IMR-90 (cell line): ENCODE measurements at regions not wholly inside any gene's neighbourhood (a gene's known extent, or its start where the extent isn't known, plus 50 kb on each side); places are given as distances from the start of the nearest gene placed in this dataset.

Experiments used
- ATAC-seq: fragments of 200-7000 bp; cut with Tn5 transposase; 2 replicates; pipeline ENCODE4 v1.9.1; 2020; ENCODE audit warnings: low read depth, mild to moderate bottlenecking, moderate library complexity
- BruUV-seq: library from RNA; stranded (reverse); fragments of 400-500 nt; replicated peaks from 2 replicates; lab custom pipeline; 2021; lab: Mats Ljungman, UMichigan
- CTCF ChIA-PET: fragments of 300-600 bp; formaldehyde crosslinking; extraction: SDS; loops from one replicate; lab custom pipeline; 2021; ENCODE audit warnings: antibody characterized with exemption; lab: Yijun Ruan, JAX
- POLR2A ChIA-PET: fragments of 300-600 bp; sonication (Branson Sonifier 250); formaldehyde crosslinking; loops from one replicate; lab custom pipeline; 2022; ENCODE audit warnings: antibody characterized with exemption; ENCODE audit not compliant: unreplicated experiment; lab: Charles Lee
- DNase-seq: peaks from one replicate; pipeline ENCODE4 v3.0.0; 2013
- H2AFZ ChIP-seq: replicated peaks from 2 replicates; pipeline ENCODE3; 2013; ENCODE audit warnings: low read length, mild to moderate bottlenecking; ENCODE audit not compliant: poor library complexity
- H2AK5ac ChIP-seq: 2 replicates; pipeline ENCODE4 v1.6.1; 2013; ENCODE audit warnings: low read depth, low read length, inconsistent platforms
- H2AK9ac ChIP-seq: replicated peaks from 2 replicates; pipeline ENCODE3; 2013; ENCODE audit warnings: mild to moderate bottlenecking, low read depth, low read length, moderate library complexity; ENCODE audit not compliant: poor library complexity
- H2BK120ac ChIP-seq: 2 replicates; pipeline ENCODE4 v1.6.1; 2013; ENCODE audit warnings: low read depth, low read length, inconsistent platforms
- H2BK15ac ChIP-seq: 3 replicates; pipeline ENCODE4 v1.6.1; 2013; ENCODE audit warnings: low read depth, low read length, inconsistent platforms
- H2BK20ac ChIP-seq: 2 replicates; pipeline ENCODE4 v1.6.1; 2013; ENCODE audit warnings: low read depth, mild to moderate bottlenecking, inconsistent platforms, low read length, moderate library complexity
- H2BK5ac ChIP-seq: 2 replicates; pipeline ENCODE4 v1.6.1; 2013; ENCODE audit warnings: mild to moderate bottlenecking, low read depth, low read length, inconsistent platforms; ENCODE audit not compliant: poor library complexity, severe bottlenecking
- H3K14ac ChIP-seq: replicated peaks from 2 replicates; pipeline ENCODE4 v1.6.1; 2013; ENCODE audit warnings: low read depth, low read length, inconsistent platforms
- H3K18ac ChIP-seq: 2 replicates; pipeline ENCODE4 v1.6.1; 2013; ENCODE audit warnings: low read depth, low read length, control low read depth
- H3K23ac ChIP-seq: 2 replicates; pipeline ENCODE4 v1.6.1; 2013; ENCODE audit warnings: low read depth, low read length, inconsistent platforms
- H3K27ac ChIP-seq: 2 replicates; pipeline ENCODE4 v1.5.1; 2013; ENCODE audit warnings: mild to moderate bottlenecking, control low read depth, low read length; ENCODE audit not compliant: insufficient read depth
- H3K27me3 ChIP-seq: 2 replicates; pipeline ENCODE4 v1.6.1; 2013; ENCODE audit warnings: low read length; ENCODE audit not compliant: control insufficient read depth, insufficient read depth
- H3K36me3 ChIP-seq: 2 replicates; pipeline ENCODE4 v1.6.1; 2013; ENCODE audit warnings: low read length, mixed read lengths; ENCODE audit not compliant: control insufficient read depth, insufficient read depth
- H3K4ac ChIP-seq: 2 replicates; pipeline ENCODE4 v1.6.1; 2013; ENCODE audit warnings: low read depth, low read length, inconsistent platforms
- H3K4me1 ChIP-seq: 2 replicates; pipeline ENCODE4 v1.6.1; 2013; ENCODE audit warnings: low read length, mixed read lengths; ENCODE audit not compliant: control insufficient read depth, insufficient read depth
- H3K4me2 ChIP-seq: 2 replicates; pipeline ENCODE4 v1.6.1; 2013; ENCODE audit warnings: low read depth, mild to moderate bottlenecking, control low read depth, low read length, moderate library complexity
- H3K4me3 ChIP-seq: 2 replicates; pipeline ENCODE4 v1.5.1; 2013; ENCODE audit warnings: low read depth, mild to moderate bottlenecking, control low read depth, low read length, moderate library complexity; ENCODE audit not compliant: insufficient read depth
- H3K56ac ChIP-seq: 2 replicates; pipeline ENCODE4 v1.6.1; 2013; ENCODE audit warnings: low read length, inconsistent platforms; ENCODE audit not compliant: insufficient read depth; ENCODE audit errors: extremely low read depth
- H3K79me1 ChIP-seq, 2 experiments: 2 replicates each; pipeline ENCODE4 v1.6.1; 2013; ENCODE audit warnings: low read length in 2 of 2, inconsistent platforms in 1 of 2, low read depth in 1 of 2
- H3K9ac ChIP-seq: 2 replicates; pipeline ENCODE4 v1.6.1; 2013; ENCODE audit warnings: low read depth, low read length, control low read depth
- H3K9me1 ChIP-seq: 2 replicates; pipeline ENCODE4 v1.6.1; 2013; ENCODE audit warnings: low read length, inconsistent platforms; ENCODE audit not compliant: insufficient read depth
- H3K9me3 ChIP-seq: 2 replicates; pipeline ENCODE4 v1.6.1; 2013; ENCODE audit warnings: low read length; ENCODE audit not compliant: control insufficient read depth, insufficient read depth
- H4K20me1 ChIP-seq: 2 replicates; pipeline ENCODE4 v1.6.1; 2013; ENCODE audit warnings: low read length, inconsistent platforms; ENCODE audit not compliant: insufficient read depth
- H4K5ac ChIP-seq: 2 replicates; pipeline ENCODE4 v1.6.1; 2013; ENCODE audit warnings: mild to moderate bottlenecking, low read depth, low read length, control low read depth
- H4K8ac ChIP-seq, 2 experiments: 2 replicates each; pipeline ENCODE4 v1.6.1; 2013; ENCODE audit warnings: low read depth in 2 of 2, low read length in 2 of 2, control low read depth in 1 of 2, inconsistent platforms in 1 of 2
- H4K91ac ChIP-seq: 2 replicates; pipeline ENCODE4 v1.6.1; 2013; ENCODE audit warnings: low read depth, low read length, inconsistent platforms; ENCODE audit not compliant: insufficient read depth
- CEBPB ChIP-seq: IDR thresholded peaks from 2 replicates; pipeline ENCODE4 v1.6.1; 2012; ENCODE audit warnings: low read depth, low read length, improper control_type of control experiment
- MAZ ChIP-seq: IDR thresholded peaks from 2 replicates; pipeline ENCODE4 v1.6.1; 2012; ENCODE audit warnings: low read depth, mild to moderate bottlenecking, low read length, improper control_type of control experiment, moderate library complexity, borderline replicate concordance
- WGBS, 2 experiments: methylation state at CpG; one replicate each; pipeline versions ENCODE4 v1.1.5 to v1.1.7; 2013; ENCODE audit warnings: missing lambda C conversion rate in 2 of 2; ENCODE audit not compliant: insufficient read length in 1 of 2; ENCODE audit errors: extremely low coverage in 2 of 2; 5-methylcytosine and 5-hydroxymethylcytosine counted together
- dilution Hi-C: fragments of 300-500 bp; cut with HindIII; formaldehyde crosslinking; loops from one replicate; pipeline ENCODE4 v1.14.3; 2018; ENCODE audit warnings: low sequenced_read_pairs; ENCODE audit not compliant: unreplicated experiment
- in situ Hi-C: fragments of 300-500 bp; cut with MboI; formaldehyde crosslinking; loops from 3 replicates; pipeline ENCODE4 v1.14.3; 2019; ENCODE audit warnings: low sequenced_read_pairs, inconsistent platforms, mixed read lengths
- intact Hi-C: fragments of 100-400 bp; cut with micrococcal nuclease; formaldehyde crosslinking; loops from 2 replicates; pipeline ENCODE4 v1.10.0; 2022

DNA sequence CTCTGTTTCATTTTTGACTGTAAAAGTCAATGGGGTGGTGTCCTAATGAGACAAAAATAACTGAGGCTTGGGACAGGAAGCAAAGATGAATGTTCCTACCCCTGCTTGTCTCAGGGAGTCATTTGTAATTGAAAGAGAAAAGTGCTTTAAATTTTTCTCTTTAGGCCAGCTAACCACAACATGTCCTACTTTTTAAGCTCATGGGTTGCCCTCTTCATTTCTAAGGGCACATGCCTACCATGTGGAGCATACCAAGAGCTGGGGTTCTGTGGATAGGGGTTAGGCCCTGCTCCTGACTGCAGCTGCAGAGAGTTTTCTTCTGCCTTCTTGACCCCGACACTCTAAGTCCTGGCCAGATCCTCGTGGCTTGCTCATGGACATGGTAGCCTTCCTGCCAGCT is 96.8 kb upstream of the ARL4C start:
- peak overlapping the region; percentile 98 for H2BK120ac ChIP-seq
- H3K4me3 ChIP-seq: no peak overlapping the region
- H3K36me3 ChIP-seq: no peaks in the 10 kb centered on the region
- POLR2A ChIA-PET: interaction anchor here (0.7 kb wide), 1 partner anchor 87 kb away, joined by 3 read pairs; no protein-coding TSS in a partner anchor
- no peaks in the 10 kb centered on the region for H3K79me1 ChIP-seq
- ATAC-seq: no peak
- peak overlapping the region; percentile 62 for H3K4ac ChIP-seq
- peaks cover 15% of the 10 kb centered on the region for H3K9me1 ChIP-seq
- no peaks in the 10 kb centered on the region for H3K27me3 ChIP-seq
- H3K4me2 ChIP-seq: no peak overlapping the region
- no peak overlapping the region for H3K56ac ChIP-seq
- peak overlapping the region; percentile 69 for H4K91ac ChIP-seq
- in situ Hi-C loops (no loop called here), intact Hi-C loops (no loop called here), dilution Hi-C loops (no loop called here)
- H3K9me3 ChIP-seq: no peaks in the 10 kb centered on the region
- H3K4me1 ChIP-seq: peaks cover 17% of the 10 kb centered on the region
- peak overlapping the region; percentile 13; the same call in 1 of the 2 replicates for H3K27ac ChIP-seq
- DNase-seq: peak; percentile 11
- H4K8ac ChIP-seq: peak overlapping the region; percentile 64 to 78; a peak in 3 of 4 replicates
- WGBS, 2 experiments: no CpG with 5 or more reads among the region's 2 CpGs
- CTCF ChIA-PET: no interaction called here
- peak overlapping the region; percentile 84 for H2AK5ac ChIP-seq
- H2AK9ac ChIP-seq: peak overlapping the region; percentile 21
- 0 out of 2 replicates have a peak overlapping the region, but pooled peaks have one; percentile 6 for H3K14ac ChIP-seq
- H4K20me1 ChIP-seq: no peaks in the 10 kb centered on the region
- H3K9ac ChIP-seq: no peak overlapping the region
- H2BK15ac ChIP-seq: peak overlapping the region; percentile 84; the same call in 2 of the 3 replicates
- no peak overlapping the region for H2AFZ ChIP-seq
- H4K5ac ChIP-seq: peak overlapping the region; percentile 11; the same call in 1 of the 2 replicates
- peak overlapping the region; percentile 97 for H2BK20ac ChIP-seq
- TF ChIP-seq CEBPB (no peak), MAZ (no peak)
- H3K18ac ChIP-seq: peak overlapping the region; percentile 40
- no TSS peak for BruUV-seq
- H3K23ac ChIP-seq: peak overlapping the region; percentile 21; the same call in 1 of the 2 replicates
- H2BK5ac ChIP-seq: peak overlapping the region; percentile 38
